ENCODE measurements at regions not wholly inside any gene's neighbourhood (a gene's known extent, or its start where the extent isn't known, plus 50 kb on each side); places are given as distances from the start of the nearest gene placed in this dataset.

DNA sequence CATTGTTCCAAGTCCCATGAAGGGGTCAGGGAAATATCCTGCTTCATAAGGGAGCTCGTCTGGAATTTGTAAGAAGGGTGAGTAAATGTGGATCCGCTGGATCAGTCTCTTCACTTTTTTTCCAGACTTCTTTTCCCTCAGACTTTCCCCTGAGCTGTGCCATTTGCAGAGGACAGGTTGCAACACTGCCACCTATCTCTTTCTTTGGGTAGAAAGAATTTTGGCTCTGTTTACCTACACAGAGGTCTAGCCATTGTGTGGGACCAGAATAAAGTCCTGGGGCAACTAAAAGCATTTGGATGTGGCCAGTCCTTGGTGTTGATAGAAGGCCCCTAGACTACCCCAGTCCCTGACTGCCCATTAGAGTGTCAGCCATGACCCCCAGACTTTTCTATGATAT is 1146.7 kb upstream of the PRMT6 start:
- DNase-seq = no peak

DNA sequence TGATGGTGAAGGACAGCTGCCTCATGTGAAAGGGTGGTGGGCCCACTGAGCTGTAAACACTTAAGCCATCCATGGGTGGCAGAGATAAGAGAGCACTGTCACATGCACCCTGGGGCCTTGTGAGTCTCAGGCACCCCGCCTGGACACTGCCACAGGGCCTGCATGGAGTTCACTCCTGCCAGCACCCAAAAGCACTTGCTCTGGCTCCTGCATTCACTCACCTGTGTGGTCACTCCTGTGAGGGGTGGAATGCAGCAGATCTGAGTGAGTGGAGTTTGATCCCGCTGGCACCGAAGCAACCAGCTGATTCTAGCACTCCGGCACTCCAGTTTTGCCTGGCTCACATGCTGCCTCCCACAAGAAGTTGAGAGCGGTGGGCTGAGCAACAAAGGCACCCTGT is 1142.1 kb upstream of the PRMT6 start:
- no peak for DNase-seq

DNA sequence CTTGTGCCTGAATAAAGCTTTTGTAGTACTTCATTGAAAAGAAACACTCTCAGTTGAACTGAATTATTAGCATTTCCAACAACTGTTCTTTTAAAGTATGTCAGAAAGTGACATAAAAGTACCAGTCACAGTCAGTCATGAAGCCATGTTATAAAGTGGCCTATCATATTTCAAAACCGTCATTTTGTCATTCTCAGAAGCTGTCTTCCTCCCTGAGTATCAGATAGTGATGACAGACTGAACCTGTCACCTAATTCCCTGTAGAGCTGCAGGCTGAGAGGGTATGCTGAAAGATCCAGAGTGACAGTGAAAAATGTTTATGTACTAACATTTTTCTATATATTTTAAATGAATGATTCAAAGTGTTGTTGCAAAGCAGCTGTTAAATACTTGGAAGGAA is 1121.7 kb upstream of the PRMT6 start:
- DNase-seq = no peak

DNA sequence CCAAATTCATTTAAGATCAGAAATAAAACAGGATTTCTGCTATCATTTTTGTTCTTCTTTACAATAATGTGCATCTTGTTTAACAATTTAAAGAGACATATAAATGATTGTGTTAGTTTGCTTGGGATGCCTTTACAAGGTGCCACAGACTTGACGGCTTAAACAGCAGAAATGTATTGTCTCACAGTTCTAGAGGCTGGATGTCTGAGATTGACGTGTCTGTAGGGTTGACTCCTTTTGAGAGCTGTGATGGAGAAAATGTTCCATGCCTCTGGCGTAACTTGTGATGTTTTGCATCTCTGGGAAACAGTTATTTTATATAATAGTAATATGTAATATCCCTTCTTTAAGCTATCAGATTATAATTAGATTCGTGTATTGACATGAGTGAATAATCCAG is 1091.6 kb upstream of the PRMT6 start:
- DNase-seq = no peak

DNA sequence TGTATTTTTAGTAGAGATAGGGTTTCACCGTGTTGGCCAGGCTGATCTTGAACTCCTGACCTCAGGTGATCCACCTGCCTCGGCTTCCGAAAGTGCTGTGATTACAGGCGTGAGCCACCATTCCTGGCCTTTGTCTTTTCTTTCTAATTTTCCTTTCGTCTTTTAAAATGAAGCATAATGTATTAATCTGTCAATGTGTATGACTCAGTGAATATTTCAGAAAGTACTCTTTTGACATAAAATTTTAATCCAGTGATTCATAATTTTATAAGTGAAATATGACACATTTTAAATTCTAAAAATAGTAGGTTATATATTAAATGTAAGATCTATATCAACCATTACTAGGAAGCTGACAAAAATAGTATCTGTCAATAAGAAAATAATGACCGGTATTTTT is 1059.0 kb upstream of the PRMT6 start:
- no peak for DNase-seq

- peak in 1 of 2 donors; percentile 32 for DNase-seq
Measured at GRCh38 chr1:106022312-106022902, 1034.1 kb upstream of the PRMT6 start.

DNA sequence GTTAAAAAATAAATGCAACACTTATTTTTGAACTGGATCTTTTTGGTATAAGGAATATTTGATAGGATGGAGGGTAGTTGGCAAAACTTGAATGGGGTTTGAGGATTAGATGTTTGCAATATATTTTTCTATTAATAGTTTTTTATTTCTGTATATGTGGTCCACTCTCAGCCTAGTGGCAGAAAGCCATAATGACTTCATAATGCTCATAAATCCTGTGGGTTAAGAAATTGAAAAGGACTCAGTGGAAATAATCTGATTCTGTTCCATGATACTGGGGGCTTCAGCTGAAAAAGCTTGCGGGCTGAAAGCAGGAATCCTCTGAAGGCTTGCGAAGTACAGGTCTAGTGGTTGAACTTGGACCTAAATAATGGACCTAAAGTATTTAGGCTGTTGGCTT is 1028.6 kb upstream of the PRMT6 start:
- DNase-seq = no peak

GRCh38 chr1:106037526-106037925 is 1018.9 kb upstream of the PRMT6 start:
- DNase-seq = no peak

DNA sequence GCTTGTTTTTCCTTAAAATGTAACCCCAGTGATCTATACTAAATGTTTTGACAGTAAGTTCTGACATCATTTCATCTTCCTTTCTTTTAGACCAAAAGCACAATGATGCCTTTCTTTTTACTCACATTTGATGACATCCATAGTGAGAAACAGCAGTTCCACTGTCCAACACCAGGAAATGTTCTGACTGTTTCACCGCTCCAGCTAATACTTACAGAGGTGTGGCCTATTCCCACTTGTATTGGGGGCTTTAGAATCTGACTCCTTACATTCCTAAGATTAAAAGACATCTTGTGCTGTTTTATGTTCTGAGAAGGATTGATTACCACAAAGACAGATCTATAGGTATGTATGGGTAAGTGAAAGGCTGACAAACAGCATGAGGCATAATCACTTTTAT is 1018.2 kb upstream of the PRMT6 start:
- DNase-seq = no peak

DNA sequence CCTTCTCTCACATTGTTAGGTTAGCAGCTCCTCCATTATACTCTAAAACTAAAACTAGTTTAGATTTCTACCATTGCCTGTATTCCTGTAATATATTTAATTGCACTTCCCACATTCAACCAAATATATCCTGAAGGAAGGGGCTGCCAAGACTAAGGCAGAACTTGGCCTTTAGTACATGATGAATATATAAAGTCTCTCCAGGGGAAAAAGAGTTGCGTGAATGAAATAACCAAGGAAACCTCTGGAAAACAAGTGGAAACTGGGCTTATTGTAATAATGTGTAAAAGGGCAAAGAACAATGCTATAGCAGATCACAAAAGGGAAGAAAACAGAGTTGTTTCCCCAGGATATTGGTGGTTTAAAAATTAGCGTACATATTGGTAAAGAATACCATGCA is 1012.5 kb upstream of the PRMT6 start:
- no peak for DNase-seq

- no peak for DNase-seq
Measured at GRCh38 chr1:106047210-106047609, 1009.3 kb upstream of the PRMT6 start.

DNA sequence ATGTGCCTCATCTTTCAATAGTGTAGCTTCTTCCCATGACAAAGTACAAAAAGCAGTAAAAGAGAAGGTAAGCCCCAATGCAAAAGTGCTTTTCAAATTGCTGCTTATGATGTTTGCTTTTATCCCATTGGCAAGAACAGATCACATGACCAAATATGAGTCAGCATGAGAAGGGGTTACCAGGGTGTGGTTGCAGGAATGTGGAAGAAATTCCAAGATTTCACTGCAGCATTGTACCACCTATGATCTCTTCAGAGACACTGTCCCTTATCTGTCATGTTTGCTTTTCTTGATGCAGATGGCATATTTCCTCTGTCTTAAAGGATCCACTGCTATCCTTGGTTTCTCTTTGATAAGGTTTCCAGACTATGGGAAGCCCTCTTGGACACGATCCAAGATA is 1006.9 kb upstream of the PRMT6 start:
- no peak for DNase-seq

DNA sequence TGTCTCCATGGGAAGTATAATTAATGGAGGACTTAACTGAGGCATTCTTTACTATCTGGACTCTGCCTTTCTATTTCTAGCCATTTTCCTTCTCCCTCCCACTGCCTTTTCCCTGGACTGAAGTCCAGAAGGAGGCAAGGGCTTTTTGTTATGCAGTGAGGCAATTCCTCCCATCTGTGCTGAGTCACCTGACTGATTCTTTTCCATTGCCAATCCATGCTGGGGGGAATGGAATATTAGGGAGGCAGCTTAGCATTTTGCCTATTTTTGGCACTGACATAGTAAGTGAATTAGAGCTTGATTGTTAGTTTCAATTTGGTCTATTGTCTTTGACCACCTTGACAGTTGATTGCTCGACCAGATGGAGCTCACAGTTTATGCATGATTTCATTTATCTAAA is 1000.6 kb upstream of the PRMT6 start:
- DNase-seq = no peak

- DNase-seq = no peak
Measured at GRCh38 chr1:106061586-106062495, 994.6 kb upstream of the PRMT6 start.

DNA sequence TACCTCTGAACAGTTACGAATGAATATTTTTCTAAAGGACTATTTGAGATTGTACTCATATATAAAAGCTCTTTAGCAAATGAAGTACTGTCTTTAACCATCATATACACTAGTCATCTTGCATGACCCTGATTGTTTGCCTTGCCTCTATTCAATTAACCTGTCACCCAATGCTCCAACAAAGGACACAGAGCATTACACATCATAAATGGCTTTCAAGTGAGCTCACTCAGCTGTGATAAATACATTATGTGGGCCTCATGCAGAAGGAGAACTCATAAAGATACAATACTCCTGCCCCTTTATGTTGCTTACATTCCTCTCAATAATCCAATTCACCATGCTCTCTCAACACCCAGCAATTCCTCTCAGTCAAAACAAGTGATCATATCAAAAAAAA is 993.0 kb upstream of the PRMT6 start:
- DNase-seq = no peak

- no peak for DNase-seq
Measured at GRCh38 chr1:106072909-106073600, 983.4 kb upstream of the PRMT6 start.

DNA sequence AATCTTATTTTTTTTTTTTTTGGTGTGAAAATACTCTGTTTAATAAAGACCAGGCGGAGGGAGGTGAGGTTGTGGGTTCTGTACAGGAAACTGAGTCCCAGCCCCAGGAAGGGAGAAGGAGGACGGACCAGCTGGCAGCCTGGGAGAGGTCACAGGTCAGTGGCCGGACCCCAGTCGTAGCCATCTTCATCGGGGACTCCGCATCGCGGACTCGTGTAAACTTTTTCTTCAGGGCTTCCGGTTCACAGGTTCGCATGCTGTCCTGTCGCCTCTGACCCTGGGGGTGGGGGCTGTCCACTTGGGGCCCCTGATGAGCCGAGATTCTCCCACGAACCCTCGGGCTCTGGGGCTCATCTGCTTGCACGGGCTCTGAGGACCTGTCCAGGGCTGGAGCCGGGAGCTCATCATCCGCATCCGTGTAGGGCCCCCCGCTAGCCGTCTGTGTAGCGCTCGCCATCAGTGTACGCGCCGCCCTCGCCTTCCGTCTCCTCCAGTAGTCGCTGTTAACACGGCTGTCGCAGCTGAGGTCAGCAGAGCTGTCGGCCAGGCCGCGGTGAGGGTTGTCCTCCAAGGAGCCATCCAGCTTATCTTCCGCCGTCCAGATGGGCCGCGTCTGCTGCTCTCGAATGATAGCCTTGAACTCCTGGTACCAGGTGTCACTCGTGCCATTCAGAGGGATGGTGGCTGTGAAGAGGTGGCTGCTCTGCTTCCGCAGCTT is 975.7 kb upstream of the PRMT6 start:
- DNase-seq = no peak

DNA sequence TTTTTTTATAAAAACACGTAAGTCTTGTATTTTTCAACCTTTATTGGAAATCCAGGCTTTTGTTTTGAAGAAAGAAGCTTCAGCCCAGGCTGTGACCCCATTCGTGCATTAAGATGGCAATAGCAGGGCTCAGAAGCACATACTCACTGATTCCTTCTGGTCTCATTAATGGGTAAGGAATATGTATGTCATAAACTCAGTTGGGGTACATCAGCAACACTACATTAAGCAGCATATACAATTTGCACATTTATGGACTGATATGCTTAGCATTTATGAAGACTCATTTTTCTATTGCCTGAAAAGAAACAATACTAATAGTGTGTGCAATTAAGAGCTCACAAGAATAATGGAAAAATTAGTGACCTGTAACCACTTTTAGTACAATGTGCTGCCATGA is 945.4 kb upstream of the PRMT6 start:
- DNase-seq = no peak

DNA sequence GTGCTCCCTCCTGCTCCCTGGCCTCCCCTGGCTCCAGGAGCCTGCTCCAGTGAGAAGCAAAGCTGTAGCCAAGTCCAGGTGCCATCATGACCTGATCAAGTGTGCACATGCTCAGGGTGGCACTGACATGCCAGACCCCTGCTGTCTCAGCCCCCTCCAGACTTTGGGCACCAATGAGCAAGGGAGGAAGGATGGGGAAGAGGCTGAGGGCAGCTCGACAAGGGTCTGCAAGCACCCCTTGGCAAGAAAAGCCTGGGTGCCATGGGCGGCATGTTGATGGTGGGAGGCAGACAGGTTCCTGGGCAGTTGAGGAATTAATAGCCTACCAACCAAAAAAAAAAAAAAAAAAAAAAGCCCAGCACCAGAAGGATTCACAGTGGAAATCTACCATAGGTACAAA is 942.6 kb upstream of the PRMT6 start:
- no peak for DNase-seq

DNA sequence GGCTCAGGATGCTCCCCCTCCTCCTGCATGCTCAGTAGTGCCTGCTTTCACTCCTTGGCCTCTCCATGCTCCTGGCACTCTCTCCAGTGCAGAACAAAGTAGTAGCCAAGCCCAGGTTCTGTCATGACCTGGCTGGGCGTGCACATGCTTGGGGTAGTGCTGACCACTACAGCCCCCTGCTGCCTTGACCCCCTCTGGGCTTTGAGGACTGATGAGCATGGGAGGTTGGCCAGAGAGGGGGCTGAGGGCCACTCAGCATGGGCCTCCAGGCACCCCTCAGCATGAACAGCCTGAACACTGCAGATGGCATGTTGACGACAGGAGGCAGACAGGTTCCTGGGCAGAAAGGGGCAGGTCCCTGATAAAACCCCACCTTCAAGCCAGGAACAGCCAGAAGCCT is 935.7 kb upstream of the PRMT6 start:
- no peak for DNase-seq

- no peak for DNase-seq
Measured at GRCh38 chr1:106121728-106122127, 934.7 kb upstream of the PRMT6 start.

DNA sequence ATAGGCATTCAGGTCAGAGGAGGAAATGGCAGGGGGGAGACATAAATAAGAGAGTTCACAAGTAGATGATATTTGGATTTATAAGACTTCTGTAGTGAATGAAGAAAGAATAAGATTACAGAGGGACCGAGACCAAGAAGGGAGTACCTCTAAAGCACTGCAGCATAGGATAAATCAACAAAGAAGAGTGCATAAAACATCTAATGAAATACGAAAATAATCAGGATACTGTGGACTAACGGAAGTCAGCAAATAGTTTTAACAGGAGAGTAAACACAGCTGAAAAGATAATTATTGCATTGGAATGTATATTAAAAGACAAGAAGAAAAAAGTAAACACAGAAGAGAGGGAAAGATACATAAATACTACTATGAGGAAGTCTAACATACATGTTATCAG is 921.9 kb upstream of the PRMT6 start:
- DNase-seq = no peak

- DNase-seq = no peak
Measured at GRCh38 chr1:106173101-106173500, 883.4 kb upstream of the PRMT6 start.

Data from inflammatory macrophage (primary cell).